GM12878 (cell line): ENCODE measurements at regions not wholly inside any gene's neighbourhood (a gene's known extent, or its start where the extent isn't known, plus 50 kb on each side); places are given as distances from the start of the nearest gene placed in this dataset.

Experiments used
- ATAC-seq: fragments of 200-7000 bp; cut with Tn5 transposase; 3 replicates; pipeline ENCODE4 v1.9.1; 2020; ENCODE audit warnings: mild to moderate bottlenecking, moderate library complexity
- BruUV-seq: library from RNA; stranded (reverse); fragments of 400-500 nt; replicated peaks from 2 replicates; lab custom pipeline; 2021; lab: Mats Ljungman, UMichigan
- CTCF ChIA-PET: fragments of 300-600 bp; sonication (Branson Sonifier 250); formaldehyde crosslinking; extraction: SDS; loops from one replicate; lab custom pipeline; 2021; ENCODE audit warnings: inconsistent platforms; lab: Yijun Ruan, JAX
- POLR2A ChIA-PET: fragments of 350-600 bp; formaldehyde crosslinking; extraction: SDS; loops from one replicate; lab custom pipeline; 2021; ENCODE audit warnings: inconsistent platforms; lab: Charles Lee
- RAD21 ChIA-PET: fragments of 300-600 bp; sonication (Branson Sonifier 250); formaldehyde crosslinking; loops from one replicate; lab custom pipeline; 2023; ENCODE audit warnings: antibody characterized with exemption; ENCODE audit not compliant: unreplicated experiment; lab: Charles Lee
- SMC1A ChIA-PET: fragments of 300-600 bp; sonication (Branson Sonifier 250); formaldehyde crosslinking; loops from one replicate; lab custom pipeline; 2023; ENCODE audit not compliant: unreplicated experiment, uncharacterized antibody; lab: Charles Lee
- DNase-seq: peaks from one replicate; pipeline ENCODE4 v3.0.0-alpha.2; 2011; ENCODE audit warnings: low read depth, low spot score
- FAIRE-seq: peaks from 3 replicates; lab custom pipeline; 2011; peaks lifted over from hg19 to GRCh38; lab: Jason Lieb, UNC
- H2AFZ ChIP-seq: 2 replicates; pipeline ENCODE4 v1.6.0; 2011; ENCODE audit warnings: low read depth, low read length, control low read depth; ENCODE audit not compliant: control insufficient read depth
- H3K27ac ChIP-seq: 2 replicates; pipeline ENCODE4 v1.5.1; 2011; ENCODE audit warnings: control low read depth; ENCODE audit not compliant: control insufficient read depth, insufficient read depth
- H3K27me3 ChIP-seq, 2 experiments: replicated peaks in 1 of 2; 2 replicates each; pipeline versions ENCODE4 v1.6.0 to v1.6.1; 2011; ENCODE audit warnings: low read length in 1 of 2; ENCODE audit not compliant: control insufficient read depth in 2 of 2, insufficient read depth in 2 of 2
- H3K36me3 ChIP-seq, 2 experiments: 2 replicates each; pipeline ENCODE4 v1.5.1; 2011; ENCODE audit warnings: low read length in 1 of 2; ENCODE audit not compliant: control insufficient read depth in 2 of 2, insufficient read depth in 2 of 2
- H3K4me1 ChIP-seq: 2 replicates; pipeline ENCODE4 v1.6.1; 2011; ENCODE audit warnings: mild to moderate bottlenecking, low read length, moderate library complexity, mixed read lengths; ENCODE audit not compliant: control insufficient read depth, insufficient read depth
- H3K4me2 ChIP-seq: 2 replicates; pipeline ENCODE4 v1.6.0; 2011; ENCODE audit warnings: control low read depth; ENCODE audit not compliant: control insufficient read depth, insufficient read depth
- H3K4me3 ChIP-seq: fragments of 200-600 bp; sonication (generic); 2 replicates; pipeline ENCODE4 v1.5.1; 2016
- H3K79me2 ChIP-seq: 2 replicates; pipeline ENCODE4 v1.6.0; 2011; ENCODE audit warnings: low read length; ENCODE audit not compliant: control insufficient read depth, insufficient read depth
- H3K9ac ChIP-seq: 2 replicates; pipeline ENCODE4 v1.8.0; 2011; ENCODE audit warnings: low read length, control low read depth, mixed read lengths; ENCODE audit not compliant: control insufficient read depth, insufficient read depth
- H3K9me3 ChIP-seq: replicated peaks from 3 replicates; pipeline ENCODE4 v1.5.1; 2011; ENCODE audit warnings: mild to moderate bottlenecking, low read length; ENCODE audit not compliant: control insufficient read depth, insufficient read depth
- H4K20me1 ChIP-seq: 2 replicates; pipeline ENCODE4 v1.6.0; 2011; ENCODE audit not compliant: control insufficient read depth, insufficient read depth
- BMI1 ChIP-seq: fragments of 450-650 bp; IDR thresholded peaks from 2 replicates; pipeline ENCODE4 v1.6.1; 2016; ENCODE audit warnings: mild to moderate bottlenecking, moderate library complexity, borderline replicate concordance
- CUX1 ChIP-seq: IDR thresholded peaks from 2 replicates; pipeline ENCODE4 v1.6.1; 2012; ENCODE audit warnings: improper control_type of control experiment, low read depth, low read length; ENCODE audit not compliant: insufficient replicate concordance
- DPF2 ChIP-seq: fragments of 450-650 bp; IDR thresholded peaks from 2 replicates; pipeline ENCODE4 v1.6.1; 2017; ENCODE audit warnings: mild to moderate bottlenecking
- HDAC6 ChIP-seq: fragments of 200-600 bp; sonication (generic); IDR thresholded peaks from one replicate; pipeline ENCODE4 v1.8.0; 2017; ENCODE audit warnings: antibody characterized with exemption; ENCODE audit not compliant: unreplicated experiment
- IRF5 ChIP-seq: fragments of 450-650 bp; IDR thresholded peaks from 2 replicates; pipeline ENCODE4 v1.6.1; 2017; ENCODE audit warnings: borderline replicate concordance
- JUNB ChIP-seq: IDR thresholded peaks from 2 replicates; pipeline ENCODE4 v1.6.1; 2016; ENCODE audit warnings: antibody characterized with exemption, mild to moderate bottlenecking
- MTA2 ChIP-seq: fragments of 450-650 bp; IDR thresholded peaks from 2 replicates; pipeline ENCODE4 v1.6.1; 2016; ENCODE audit warnings: low read depth, mild to moderate bottlenecking, moderate library complexity
- NFIC ChIP-seq: IDR thresholded peaks from 2 replicates; pipeline ENCODE4 v1.6.1; 2012; ENCODE audit warnings: low read depth, mild to moderate bottlenecking, inconsistent platforms, low read length, moderate library complexity
- RUNX3 ChIP-seq: IDR thresholded peaks from 2 replicates; pipeline ENCODE4 v1.6.1; 2012; ENCODE audit warnings: low read length, inconsistent platforms
- YBX1 ChIP-seq: fragments of 450-650 bp; IDR thresholded peaks from 2 replicates; pipeline ENCODE4 v1.6.1; 2016; ENCODE audit warnings: antibody characterized with exemption
- ZBTB33 ChIP-seq: fragments of 450-650 bp; IDR thresholded peaks from 2 replicates; pipeline ENCODE4 v1.6.1; 2017; ENCODE audit warnings: mild to moderate bottlenecking
- in situ Hi-C: fragments of 300-500 bp; cut with MboI; formaldehyde crosslinking; loops from 9 replicates; pipeline ENCODE4 v1.14.3; 2018; ENCODE audit warnings: mixed read lengths
- intact Hi-C: fragments of 100-400 bp; cut with micrococcal nuclease; formaldehyde crosslinking; loops from one replicate; pipeline ENCODE4 v1.14.2; 2022; ENCODE audit not compliant: unreplicated experiment

GRCh38 chr13:77434289-77434688 lies 101.2 kb upstream of the SCEL start (continued):
- no peak for TF ChIP-seq CUX1

GRCh38 chr13:77431449-77431848 lies 104.1 kb upstream of the SCEL start:
- peak; percentile 41 for ATAC-seq
- TF ChIP-seq ZBTB33 (no peak), DPF2 (peak; percentile 83), BMI1 (peak; percentile 28; the same call in 1 of the 2 replicates), YBX1 (no peak), NFIC (peak; percentile 64; the same call in 1 of the 2 replicates), JUNB (peak; percentile 30; the same call in 1 of the 2 replicates), HDAC6 (no peak), IRF5 (no peak), MTA2 (peak; percentile 100), RUNX3 (peak; percentile 78)

More at GRCh38 chr13:77431449-77431848, 104.1 kb upstream of the SCEL start:
- ChIA-PET SMC1A (interaction anchor here (0.8 to 5.3 kb wide), 22 partner anchors 13 to 189 kb away, joined by 3 to 98 read pairs (median 6); partner anchors contain the start of gene MYCBP2), CTCF (interaction anchor here (0.9 to 5.5 kb wide), 5 partner anchors 47 to 111 kb away, joined by 4 to 40 read pairs (median 12); partner anchors contain the start of gene MYCBP2), RAD21 (interaction anchor here (0.7 to 3.4 kb wide), 21 partner anchors 14 to 246 kb away, joined by 3 to 49 read pairs (median 4); partner anchors contain the start of gene MYCBP2), POLR2A (interaction anchor here (0.7 to 5.2 kb wide), 11 partner anchors 15 to 287 kb away, joined by 3 to 34 read pairs (median 4); partner anchors contain the start of gene MYCBP2)
- no TSS peak for BruUV-seq
- Histone ChIP-seq H2AFZ (peak overlapping the region; percentile 3; the same call in 1 of the 2 replicates), H3K4me3 (peak overlapping the region; percentile 34; the same call in 1 of the 2 replicates), H3K79me2 (no peaks in the 10 kb centered on the region; the same call in 1 of the 2 replicates), H3K4me2 (peak overlapping the region; percentile 85; the same call in 1 of the 2 replicates), H3K9me3 (no peaks in the 10 kb centered on the region; the same call in 1 of the 3 replicates), H3K9ac (no peak overlapping the region; the same call in 1 of the 2 replicates), H4K20me1 (no peaks in the 10 kb centered on the region), H3K27ac (peak overlapping the region; percentile 57), H3K4me1 (peaks cover 26% of the 10 kb centered on the region), H3K36me3 (no peaks in the 10 kb centered on the region), H3K27me3 (no peaks in the 10 kb centered on the region)
- FAIRE-seq (no peak), DNase-seq (peak; percentile 42)
- in situ Hi-C loops (no loop called here), intact Hi-C loops (no loop called here)
